Activated naive CD4-positive, alpha-beta T cell treated with anti-CD3 and anti-CD28 coated beads, Interleukin-2, amount 50 U/mL, for 72 hours (primary cell): ENCODE measurements at regions not wholly inside any gene's neighbourhood (a gene's known extent, or its start where the extent isn't known, plus 50 kb on each side); places are given as distances from the start of the nearest gene placed in this dataset.

Experiments
- ATAC-seq, 2 donors: fragments of 150-1000 bp; cut with Tn5 transposase; 2 replicates each; pipeline ENCODE4 v1.10.0; 2021; ENCODE audit warnings: mild to moderate bottlenecking in 2 of 2, moderate library complexity in 2 of 2
- DNase-seq, 2 donors: peaks; one replicate each; pipeline ENCODE4 v3.0.0; 2021 to 2022; ENCODE audit warnings: low spot score in 2 of 2
- H3K27ac Mint-ChIP-seq, 2 donors: one replicate each; pipeline ENCODE4 v1.8.0; 2022; ENCODE audit warnings: mild to moderate bottlenecking in 2 of 2, mixed read lengths in 2 of 2
- H3K36me3 Mint-ChIP-seq, 2 donors: one replicate each; pipeline ENCODE4 v1.8.0; 2022; ENCODE audit warnings: mixed read lengths in 2 of 2
- H3K9me3 Mint-ChIP-seq, 2 donors: one replicate each; pipeline ENCODE4 v1.8.0; 2022; ENCODE audit warnings: mixed read lengths in 2 of 2

- H3K9me3 Mint-ChIP-seq: peaks cover 10 to 13% of the 10 kb centered on the region in 2 donors
- DNase-seq: no peak
- no peak overlapping the region for H3K27ac Mint-ChIP-seq
- ATAC-seq: no peak
- no peaks in the 10 kb centered on the region for H3K36me3 Mint-ChIP-seq
Observed at GRCh38 chr11:106331176-106331575, 253.7 kb downstream of the AASDHPPT start.

- Mint-ChIP-seq H3K9me3 (peaks cover 6 to 10% of the 10 kb centered on the region in 2 donors), H3K36me3 (no peaks in the 10 kb centered on the region), H3K27ac (no peak overlapping the region)
- DNase-seq: no peak
- ATAC-seq: no peak
Observed at GRCh38 chr11:106333678-106334077, 256.2 kb downstream of the AASDHPPT start.

- DNase-seq (no peak), ATAC-seq (no peak)
- H3K27ac Mint-ChIP-seq: no peak overlapping the region
- H3K36me3 Mint-ChIP-seq: peaks cover 0 to 4% of the 10 kb centered on the region in 2 donors
- H3K9me3 Mint-ChIP-seq: peaks cover 6 to 9% of the 10 kb centered on the region in 2 donors
Observed at GRCh38 chr11:106344394-106344793, 266.9 kb downstream of the AASDHPPT start.

- Mint-ChIP-seq H3K9me3 (peaks cover 9 to 10% of the 10 kb centered on the region in 2 donors), H3K27ac (no peak overlapping the region), H3K36me3 (peaks cover 0 to 3% of the 10 kb centered on the region in 2 donors)
- no peak for ATAC-seq
- DNase-seq: no peak
Observed at GRCh38 chr11:106344966-106345365, 267.5 kb downstream of the AASDHPPT start.

- Mint-ChIP-seq H3K27ac (no peak overlapping the region), H3K36me3 (no peaks in the 10 kb centered on the region), H3K9me3 (peaks cover 12 to 15% of the 10 kb centered on the region in 2 donors)
- DNase-seq: no peak
- no peak for ATAC-seq
Observed at GRCh38 chr11:106353031-106353430, 275.6 kb downstream of the AASDHPPT start.

GRCh38 chr11:106369224-106369623, 291.8 kb downstream of the AASDHPPT start:
- Mint-ChIP-seq H3K27ac (no peak overlapping the region), H3K9me3 (peaks cover 0 to 8% of the 10 kb centered on the region in 2 donors), H3K36me3 (no peaks in the 10 kb centered on the region)
- no peak for ATAC-seq
- DNase-seq: no peak

- H3K27ac Mint-ChIP-seq: no peak overlapping the region
- H3K36me3 Mint-ChIP-seq: no peaks in the 10 kb centered on the region
- ATAC-seq (no peak), DNase-seq (no peak)
- peaks cover 10 to 12% of the 10 kb centered on the region in 2 donors for H3K9me3 Mint-ChIP-seq
Observed at GRCh38 chr11:106378513-106379179, 301.2 kb downstream of the AASDHPPT start.

- H3K27ac Mint-ChIP-seq: no peak overlapping the region
- peaks cover 12 to 16% of the 10 kb centered on the region in 2 donors for H3K9me3 Mint-ChIP-seq
- DNase-seq (no peak), ATAC-seq (no peak)
- H3K36me3 Mint-ChIP-seq: no peaks in the 10 kb centered on the region
Observed at GRCh38 chr11:106379265-106379664, 301.8 kb downstream of the AASDHPPT start.

- no peak overlapping the region for H3K27ac Mint-ChIP-seq
- DNase-seq (no peak), ATAC-seq (no peak)
- no peaks in the 10 kb centered on the region for H3K36me3 Mint-ChIP-seq
- H3K9me3 Mint-ChIP-seq: peaks cover 12 to 17% of the 10 kb centered on the region in 2 donors
Observed at GRCh38 chr11:106379712-106380111, 302.2 kb downstream of the AASDHPPT start.

- Mint-ChIP-seq H3K9me3 (peaks cover 8 to 20% of the 10 kb centered on the region in 2 donors), H3K36me3 (no peaks in the 10 kb centered on the region), H3K27ac (no peak overlapping the region)
- no peak for DNase-seq
- ATAC-seq: no peak
Observed at GRCh38 chr11:106381895-106382294, 304.4 kb downstream of the AASDHPPT start.

GRCh38 chr11:106384429-106384828, 307.0 kb downstream of the AASDHPPT start:
- ATAC-seq (no peak), DNase-seq (no peak)
- H3K9me3 Mint-ChIP-seq: peaks cover 3 to 21% of the 10 kb centered on the region in 2 donors
- no peaks in the 10 kb centered on the region for H3K36me3 Mint-ChIP-seq
- no peak overlapping the region for H3K27ac Mint-ChIP-seq

GRCh38 chr11:106386519-106386918, 309.1 kb downstream of the AASDHPPT start:
- ATAC-seq (no peak), DNase-seq (no peak)
- no peak overlapping the region for H3K27ac Mint-ChIP-seq
- no peaks in the 10 kb centered on the region for H3K36me3 Mint-ChIP-seq
- peaks cover 3 to 21% of the 10 kb centered on the region in 2 donors for H3K9me3 Mint-ChIP-seq

GRCh38 chr11:106389101-106389500, 311.6 kb downstream of the AASDHPPT start:
- H3K27ac Mint-ChIP-seq: no peak overlapping the region
- H3K9me3 Mint-ChIP-seq: peaks cover 0 to 11% of the 10 kb centered on the region in 2 donors
- no peak for ATAC-seq
- H3K36me3 Mint-ChIP-seq: no peaks in the 10 kb centered on the region
- no peak for DNase-seq

- ATAC-seq (no peak), DNase-seq (no peak)
- Mint-ChIP-seq H3K27ac (no peak overlapping the region), H3K9me3 (peaks cover 0 to 11% of the 10 kb centered on the region in 2 donors), H3K36me3 (no peaks in the 10 kb centered on the region)
Observed at GRCh38 chr11:106390078-106390477, 312.6 kb downstream of the AASDHPPT start.

GRCh38 chr11:106391771-106392420, 314.4 kb downstream of the AASDHPPT start:
- H3K27ac Mint-ChIP-seq: no peak overlapping the region
- no peaks in the 10 kb centered on the region for H3K36me3 Mint-ChIP-seq
- peaks cover 5 to 12% of the 10 kb centered on the region in 2 donors for H3K9me3 Mint-ChIP-seq
- DNase-seq (no peak), ATAC-seq (no peak)

GRCh38 chr11:106395716-106396349, 318.4 kb downstream of the AASDHPPT start:
- DNase-seq (no peak), ATAC-seq (no peak)
- H3K36me3 Mint-ChIP-seq: no peaks in the 10 kb centered on the region
- H3K9me3 Mint-ChIP-seq: peaks cover 10 to 14% of the 10 kb centered on the region in 2 donors
- no peak overlapping the region for H3K27ac Mint-ChIP-seq

- DNase-seq (no peak), ATAC-seq (no peak)
- Mint-ChIP-seq H3K36me3 (no peaks in the 10 kb centered on the region), H3K9me3 (peaks cover 10 to 14% of the 10 kb centered on the region in 2 donors), H3K27ac (no peak overlapping the region)
Observed at GRCh38 chr11:106397787-106398501, 320.5 kb downstream of the AASDHPPT start.
